Stimulated activated CD4-positive, alpha-beta T cell treated with anti-CD3 and anti-CD28 coated beads, Interleukin-12 subunit alpha, Interleukin-12 subunit beta, amount 100 ng/mL, for 4 hours (primary cell): ENCODE measurements at regions not wholly inside any gene's neighbourhood (a gene's known extent, or its start where the extent isn't known, plus 50 kb on each side); places are given as distances from the start of the nearest gene placed in this dataset.
"Not testable (repeated sequence)": the region's sequence is repeated elsewhere in the genome, so short reads cannot be mapped to it uniquely, and the experiment has no call there.

ENCODE experiments used
- DNase-seq: peaks from one replicate; pipeline ENCODE4 v3.0.0-alpha.2; 2020

DNA sequence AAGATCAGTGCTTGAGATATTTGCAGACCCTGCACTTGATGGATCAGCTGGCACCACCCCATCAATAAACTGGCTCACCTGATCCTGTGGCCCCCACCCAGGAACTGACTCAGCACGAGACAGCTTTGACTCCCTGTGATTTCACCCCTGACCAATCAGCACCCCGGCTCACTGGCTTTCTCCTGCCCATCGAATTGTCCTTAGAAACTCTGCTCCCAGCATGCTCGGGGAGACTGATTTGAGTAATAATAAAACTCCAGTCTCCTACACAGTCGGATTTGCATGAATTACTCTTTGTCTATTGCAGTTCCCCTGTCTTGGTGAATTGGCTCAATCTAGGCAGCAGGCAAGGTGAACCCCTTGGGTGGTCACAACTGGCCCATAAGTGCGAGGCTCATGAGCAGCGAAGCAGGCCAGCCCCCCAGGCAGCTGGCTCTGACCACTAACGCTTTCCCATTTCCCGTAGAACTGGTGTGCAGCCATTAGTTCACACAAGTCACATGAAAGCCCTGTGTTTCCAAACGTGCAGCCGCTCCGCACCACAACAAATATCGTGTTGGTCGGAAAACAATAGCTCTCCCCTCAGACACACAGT is 79.6 kb downstream of the RSPH3 start:
- no peak for DNase-seq

DNA sequence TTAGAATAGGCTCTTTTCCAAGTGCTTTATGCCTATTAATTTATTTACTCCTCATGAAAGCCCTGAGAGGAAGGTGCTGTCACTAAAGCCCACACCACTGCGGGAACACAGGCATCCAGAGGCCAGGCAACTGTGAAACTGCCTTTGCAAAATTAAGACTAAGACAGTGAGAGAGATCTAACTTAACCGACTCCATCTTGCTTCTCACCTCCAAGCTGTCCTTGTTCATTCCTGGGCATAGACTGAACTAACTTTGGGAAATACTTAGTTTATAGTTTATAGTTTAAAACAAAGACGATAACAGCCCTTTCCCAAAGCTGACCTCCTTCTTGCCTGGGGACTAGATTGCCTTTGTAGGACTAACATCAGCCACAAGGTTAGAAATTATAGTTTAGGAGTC is 80.1 kb downstream of the RSPH3 start:
- no peak for DNase-seq

DNA sequence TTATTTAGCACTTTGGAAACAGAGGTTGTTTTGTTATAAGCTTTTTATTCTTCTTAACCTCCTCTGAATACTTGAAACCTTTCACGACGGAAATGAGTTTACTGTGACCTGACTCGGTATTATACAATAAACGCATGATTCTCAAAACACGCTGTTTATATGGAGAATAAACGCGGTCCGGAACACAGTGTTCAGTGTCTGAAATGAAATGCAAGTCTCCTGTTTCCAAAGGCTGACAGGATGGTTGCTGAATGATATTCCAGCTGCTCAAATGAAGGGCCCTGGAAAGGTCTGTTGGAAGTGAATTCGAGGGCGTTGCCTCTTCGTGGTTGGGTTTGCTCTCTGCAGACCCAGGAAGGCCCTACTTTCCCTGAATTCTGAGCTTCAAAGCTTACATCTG is 83.4 kb downstream of the RSPH3 start:
- no peak for DNase-seq

DNA sequence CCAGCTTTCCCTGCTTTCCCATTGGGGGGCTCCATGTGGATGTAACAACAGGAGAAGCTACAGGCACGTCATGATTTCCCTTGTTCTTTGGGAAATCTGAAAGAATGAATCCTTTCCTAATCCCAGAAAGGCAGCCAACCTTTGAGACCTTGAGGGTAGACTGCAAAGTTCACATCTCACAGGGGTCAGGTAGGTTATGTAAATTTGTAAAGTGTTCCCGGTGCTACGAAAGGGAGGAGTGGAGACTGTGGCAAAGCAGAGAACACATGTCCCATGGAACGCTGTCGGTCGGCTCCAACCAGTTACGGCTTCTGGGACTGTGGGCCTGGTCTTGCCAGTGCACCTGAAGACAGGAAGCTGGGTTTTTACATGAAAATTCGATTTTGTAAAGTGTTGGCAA is 85.1 kb downstream of the RSPH3 start:
- DNase-seq, result no peak

DNA sequence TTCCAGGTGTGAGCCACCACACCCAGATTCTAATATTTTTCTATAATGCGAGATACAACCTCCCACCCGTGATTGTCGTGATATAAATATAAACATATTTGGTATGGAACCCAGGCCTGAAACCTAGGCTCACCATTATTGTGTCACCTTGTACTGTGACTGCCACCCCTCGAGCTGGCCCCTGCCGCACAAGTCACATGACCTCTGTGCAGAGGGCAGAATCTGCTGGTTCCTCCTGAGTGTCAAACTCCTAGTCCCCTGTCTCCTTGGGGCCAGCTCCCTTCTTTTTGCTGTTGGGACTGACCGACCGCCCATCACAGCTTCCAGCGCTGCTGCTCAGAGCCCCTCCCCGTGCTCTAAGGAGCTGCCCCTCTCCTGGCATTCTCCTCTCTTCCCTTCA is 86.4 kb downstream of the RSPH3 start:
- DNase-seq, result no peak

DNA sequence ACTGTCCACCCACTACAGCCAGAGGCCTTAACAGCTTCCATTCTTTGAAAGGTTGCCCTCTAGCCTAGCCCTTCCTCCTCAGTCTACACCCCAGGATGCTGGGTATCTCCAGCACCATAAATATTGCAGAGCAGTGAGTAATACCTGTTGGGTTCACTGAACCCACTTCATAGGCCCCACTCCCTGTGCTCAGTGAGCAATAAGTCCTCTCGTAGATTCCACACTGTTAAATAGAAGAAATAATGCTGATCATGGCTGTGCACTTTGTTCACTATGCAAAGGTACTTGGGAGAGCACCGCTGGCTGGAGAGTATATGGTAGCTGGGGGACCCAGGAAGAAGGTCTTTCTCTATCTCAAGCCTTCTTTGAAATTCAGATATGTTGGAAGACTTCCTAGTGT is 87.3 kb downstream of the RSPH3 start:
- DNase-seq, result no peak

DNA sequence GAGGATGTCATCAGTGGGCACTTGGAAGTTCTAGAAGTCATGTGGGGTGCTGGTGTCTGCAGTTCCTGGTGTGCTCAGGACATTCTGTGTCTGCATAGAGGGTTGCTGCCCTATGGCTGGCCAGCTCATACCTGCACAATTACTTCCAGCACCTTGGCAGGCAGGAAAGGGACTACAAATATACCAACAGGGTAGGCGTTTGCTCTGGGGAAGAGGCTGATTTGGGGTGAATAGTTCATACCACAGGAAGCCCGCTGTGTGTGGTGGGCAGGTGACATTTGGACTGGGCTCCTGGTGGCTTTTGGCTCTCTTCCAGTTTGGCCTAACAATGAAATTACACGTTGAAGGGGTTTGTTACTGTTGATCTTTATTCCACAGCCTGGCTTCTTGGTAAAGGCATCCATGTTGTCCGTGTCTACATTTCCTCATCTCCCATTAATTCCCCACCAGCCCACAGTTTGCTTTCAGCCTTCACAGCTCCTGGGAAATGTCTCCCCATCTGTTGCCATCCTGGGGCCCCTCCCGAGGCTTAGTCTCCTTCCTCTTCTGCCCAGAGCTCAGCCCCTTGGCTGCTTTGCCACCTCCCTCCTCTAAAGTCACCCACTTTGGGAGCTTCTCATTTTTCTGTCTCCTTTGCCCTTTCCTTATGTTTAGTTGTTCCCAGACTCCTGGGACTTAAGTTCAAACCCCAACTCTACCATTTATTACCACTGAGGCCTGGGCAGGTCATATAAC is 88.1 kb downstream of the RSPH3 start:
- DNase-seq, result no peak

DNA sequence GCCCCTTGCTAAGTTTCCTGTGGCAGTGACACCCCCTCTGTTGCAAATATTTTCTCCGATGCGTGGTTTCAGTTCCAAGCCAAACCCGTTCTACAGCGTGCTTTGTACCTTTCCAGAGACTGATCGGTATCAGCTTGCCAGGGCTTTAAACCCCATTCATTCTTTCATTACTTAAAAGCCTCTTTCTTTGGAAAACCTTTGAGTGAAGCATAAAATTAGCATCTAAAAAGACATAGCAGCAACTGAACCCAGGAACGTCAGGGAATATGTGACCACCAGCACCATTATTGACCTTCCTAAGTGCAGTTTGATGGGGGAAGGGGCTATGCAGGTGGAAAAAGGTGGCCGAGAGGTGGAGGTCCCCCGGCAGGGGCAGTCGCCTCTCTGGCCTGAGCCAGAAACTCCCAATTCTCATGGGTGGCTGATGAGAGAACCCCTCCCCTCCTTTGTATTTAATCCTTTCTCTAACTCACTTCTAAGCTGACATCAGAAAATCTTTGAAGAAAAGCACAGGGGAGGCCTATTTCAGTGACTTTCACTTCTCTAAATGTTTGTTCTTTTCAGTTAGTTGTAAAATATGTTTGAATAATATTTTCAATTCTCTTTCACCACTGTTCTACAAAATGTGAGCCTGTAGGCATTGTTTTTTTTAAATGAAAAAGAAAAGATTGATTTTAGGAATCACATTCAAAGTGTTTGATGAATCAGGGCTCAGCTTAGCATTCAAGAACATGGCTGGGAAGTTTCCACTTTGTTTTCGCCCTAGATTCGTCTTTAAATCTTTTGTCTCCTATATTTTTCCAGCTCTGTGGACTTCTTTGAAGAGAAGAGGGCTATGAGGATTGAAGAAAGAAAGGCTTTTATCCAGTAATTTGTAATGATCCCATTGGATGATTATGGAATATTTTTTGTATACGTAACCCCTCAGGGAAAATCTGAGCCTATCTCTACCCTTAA is 89.2 kb downstream of the RSPH3 start:
- DNase-seq, result no peak

DNA sequence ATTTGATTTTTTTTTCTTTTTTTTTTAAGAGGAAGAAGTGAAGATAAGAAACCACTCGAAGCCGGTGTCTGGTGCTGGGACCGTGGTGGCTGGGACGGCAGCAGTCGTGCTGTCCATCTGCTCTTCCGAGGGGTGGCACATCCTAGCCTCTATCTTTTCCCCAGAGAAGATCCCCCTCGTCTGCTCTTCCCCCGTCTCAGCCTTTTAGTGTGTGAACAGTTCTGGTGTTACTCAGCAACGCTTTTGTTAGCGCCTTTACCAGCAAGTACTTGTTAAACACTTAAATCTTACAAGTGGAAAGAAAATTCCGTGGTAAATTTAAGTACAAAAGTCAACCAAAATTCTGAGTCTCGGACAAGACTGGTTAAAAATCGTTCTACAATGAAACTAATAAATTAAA is 90.1 kb downstream of the RSPH3 start:
- DNase-seq, result no peak

DNA sequence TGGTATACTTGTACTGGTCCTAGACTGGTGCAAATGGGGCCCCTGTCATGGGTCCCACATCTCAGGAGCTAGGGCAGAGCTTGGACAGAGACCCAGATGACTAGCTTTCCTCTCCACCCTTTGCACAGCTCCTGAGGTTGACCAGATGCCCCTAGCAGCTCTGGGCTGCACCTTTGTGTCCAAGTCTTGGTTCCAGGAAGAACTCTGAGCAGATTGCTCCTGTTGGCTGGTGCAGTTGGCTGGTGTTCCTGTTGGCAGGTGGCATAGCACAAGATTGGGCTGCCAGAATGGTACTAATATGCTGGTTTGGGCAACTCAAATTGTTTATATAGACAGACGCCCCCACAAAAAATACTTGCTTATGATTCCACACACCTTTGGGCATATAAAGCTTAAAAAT is 89.4 kb upstream of the EZR start:
- DNase-seq, result no peak

DNA sequence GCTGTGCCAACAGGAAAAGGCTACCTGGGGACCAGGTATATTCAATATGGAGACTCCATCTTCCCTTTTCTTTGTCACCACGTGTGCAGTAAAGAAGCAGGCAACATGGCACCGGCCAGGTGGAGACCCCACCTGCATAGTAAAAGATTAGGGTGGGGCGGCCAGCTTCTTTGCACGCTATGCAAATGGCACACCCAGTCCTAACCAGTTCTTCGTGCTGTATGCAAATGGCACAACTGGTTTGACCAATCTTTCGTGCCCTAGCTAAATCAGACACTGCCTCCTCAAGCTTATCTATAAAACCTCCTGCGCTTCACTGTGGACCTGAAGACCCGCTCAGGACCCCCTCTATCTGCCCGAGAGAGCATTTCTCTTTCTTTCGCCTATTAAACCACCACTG is 88.8 kb upstream of the EZR start:
- DNase-seq, result no peak

DNA sequence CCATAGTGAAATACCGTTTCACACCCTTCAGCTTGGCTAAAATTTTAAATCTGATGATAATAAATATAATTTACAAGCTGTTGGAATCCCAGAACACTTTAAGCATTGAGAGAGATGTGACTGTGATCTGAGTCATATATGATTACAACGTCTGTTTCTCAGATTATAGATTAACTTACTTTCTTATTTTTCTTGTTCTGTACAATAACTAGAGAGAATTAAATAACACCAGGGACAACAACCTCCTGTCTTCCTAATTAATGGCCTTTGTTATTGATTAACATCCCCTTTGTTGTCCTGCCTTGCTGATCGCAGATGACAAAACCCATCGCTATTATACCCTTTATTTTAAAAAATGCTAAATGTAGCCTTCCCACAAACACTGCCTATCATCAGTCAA is 87.8 kb upstream of the EZR start:
- no peak for DNase-seq

DNA sequence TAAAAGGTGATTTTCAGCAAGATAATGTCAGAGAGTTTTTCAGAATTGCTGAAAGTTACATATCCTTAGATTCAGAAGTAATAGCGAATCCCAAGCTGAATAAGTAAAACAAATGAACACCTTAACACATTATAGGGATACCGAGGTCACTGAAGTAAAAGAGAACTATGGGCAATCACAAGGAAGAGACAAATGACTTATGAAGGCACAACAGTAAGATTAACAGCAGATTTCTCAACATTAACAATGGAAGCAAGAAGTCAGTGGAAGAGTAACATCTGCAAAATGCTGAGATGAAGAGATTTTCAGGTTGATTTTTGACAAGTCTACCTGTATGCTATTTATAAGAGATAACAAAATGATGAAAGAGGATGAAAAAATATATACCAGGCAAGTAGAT is 86.1 kb upstream of the EZR start:
- DNase-seq, result no peak

DNA sequence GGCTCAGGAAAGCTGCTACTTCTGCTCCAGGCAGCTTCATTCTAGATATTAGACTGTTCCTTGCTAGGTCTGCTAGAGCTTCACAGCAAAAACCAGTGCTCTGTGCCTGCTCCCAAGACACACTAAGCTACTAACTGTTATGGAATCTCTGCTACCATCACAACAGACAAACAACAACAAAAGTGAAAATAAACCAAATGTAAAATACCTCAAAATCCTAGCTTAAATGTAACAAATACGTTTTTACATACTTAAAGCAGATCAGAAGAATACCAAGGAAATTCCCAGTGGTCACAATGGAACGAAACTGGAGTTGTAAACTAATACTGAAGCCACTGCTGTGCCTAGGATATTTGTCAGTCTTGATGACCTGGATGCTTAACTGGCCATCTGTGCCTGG is 84.6 kb upstream of the EZR start:
- no peak for DNase-seq

DNA sequence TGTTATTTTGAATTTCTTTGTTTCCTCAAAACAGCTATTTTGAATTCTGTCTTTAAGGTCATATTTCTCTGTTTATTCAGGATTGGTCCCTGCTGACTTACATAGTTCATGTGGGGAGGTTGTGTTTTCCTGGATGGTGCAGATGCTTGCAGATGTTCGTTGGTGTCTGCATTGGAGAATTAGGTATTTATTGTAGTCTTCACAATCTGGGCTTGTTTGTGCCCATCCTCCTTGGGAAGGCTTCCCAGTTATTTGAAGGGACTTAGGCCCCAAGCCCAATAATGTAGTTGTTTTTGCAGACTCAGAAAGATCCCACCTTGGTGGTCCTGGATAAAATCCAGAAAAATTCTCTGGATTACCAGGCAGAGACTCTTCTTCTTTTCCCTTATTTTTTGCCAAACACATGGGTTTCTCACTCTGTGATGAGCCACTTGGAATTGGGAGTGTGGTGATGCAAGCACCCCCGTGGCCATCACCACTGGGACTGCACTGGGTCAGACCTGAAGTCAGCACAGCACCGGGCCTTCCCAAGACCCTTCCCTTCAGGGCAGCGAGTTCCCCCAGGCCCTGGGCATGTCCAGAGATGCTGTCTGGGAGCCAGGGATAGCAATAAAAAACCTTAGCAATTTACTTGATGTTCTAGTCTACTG is 81.6 kb upstream of the EZR start:
- DNase-seq, result no peak

DNA sequence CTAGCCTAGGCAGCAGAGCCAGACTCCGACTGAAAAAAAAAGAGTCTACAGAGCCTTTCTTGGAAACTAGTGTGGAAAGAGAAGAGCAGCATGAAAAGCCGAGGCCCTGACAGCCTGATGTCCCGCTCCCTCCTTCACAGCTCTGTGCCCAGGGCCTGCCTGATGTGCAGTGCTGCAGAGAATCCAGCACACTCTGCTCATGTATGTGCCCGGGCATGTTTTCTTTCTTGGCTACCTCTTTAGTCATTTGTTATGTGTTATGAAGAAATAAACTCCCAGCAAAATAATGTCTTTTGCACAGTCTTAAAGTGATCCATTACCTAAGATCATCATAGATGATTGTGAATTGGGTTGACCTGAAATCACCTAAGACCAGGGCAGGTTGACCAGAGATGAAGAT is 78.1 kb upstream of the EZR start:
- no peak for DNase-seq

DNA sequence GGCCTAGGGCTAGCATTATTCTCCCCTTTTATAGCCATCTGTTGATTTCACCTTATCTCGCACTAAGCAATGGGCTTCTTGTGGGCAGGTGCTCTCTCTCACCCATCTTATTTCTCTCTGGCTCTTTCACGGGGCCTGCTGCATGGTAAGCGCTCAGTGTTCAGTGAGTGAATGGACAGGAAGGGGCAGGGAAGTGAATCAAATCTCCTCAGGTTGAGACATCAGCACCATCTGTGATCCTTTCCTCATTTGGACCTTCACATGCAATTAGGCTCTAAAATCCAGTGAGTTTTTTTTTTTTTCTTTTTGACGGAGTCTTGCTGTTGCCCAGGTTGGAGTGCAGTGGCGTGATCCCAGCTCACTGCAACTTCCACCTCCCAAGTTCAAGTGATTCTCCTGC is 76.5 kb upstream of the EZR start:
- no peak for DNase-seq

DNA sequence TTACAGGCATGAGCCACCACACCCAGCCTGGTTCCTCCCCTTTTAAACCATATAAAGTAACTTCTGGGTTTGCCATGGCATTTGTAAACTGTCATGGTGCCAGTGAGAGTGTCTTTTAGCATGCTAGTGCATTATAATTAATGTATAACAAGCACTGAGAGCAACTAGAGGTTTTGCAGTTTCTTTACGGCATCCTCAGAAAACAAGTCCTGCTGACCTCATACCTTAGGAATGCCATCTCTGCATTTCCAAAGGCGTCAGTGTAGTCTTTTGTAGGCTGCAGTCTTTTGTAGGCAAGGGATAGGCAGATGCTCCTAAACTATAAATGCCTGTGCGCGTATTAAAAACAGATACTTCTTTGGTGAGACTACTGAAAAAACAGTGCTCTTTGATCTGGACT is 75.0 kb upstream of the EZR start:
- no peak for DNase-seq

DNA sequence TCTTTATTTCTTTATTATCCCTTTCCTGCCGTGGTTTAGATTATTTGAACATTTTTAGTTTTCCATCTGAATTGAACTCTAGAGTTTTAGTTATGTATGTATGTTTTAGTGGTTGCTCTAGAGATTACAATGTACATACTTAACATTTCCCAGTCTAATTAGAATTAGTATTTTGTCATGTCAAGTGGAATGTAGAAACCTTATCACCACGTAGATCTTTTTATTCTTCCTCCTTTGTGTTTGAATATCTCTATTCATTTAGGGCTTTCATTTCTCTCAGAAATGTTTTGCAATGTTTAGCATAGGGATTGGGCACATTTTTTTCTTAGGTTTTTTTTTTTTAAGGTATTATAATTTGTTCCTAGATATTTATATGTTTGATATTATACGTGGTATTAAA is 73.1 kb upstream of the EZR start:
- DNase-seq, result no peak

DNA sequence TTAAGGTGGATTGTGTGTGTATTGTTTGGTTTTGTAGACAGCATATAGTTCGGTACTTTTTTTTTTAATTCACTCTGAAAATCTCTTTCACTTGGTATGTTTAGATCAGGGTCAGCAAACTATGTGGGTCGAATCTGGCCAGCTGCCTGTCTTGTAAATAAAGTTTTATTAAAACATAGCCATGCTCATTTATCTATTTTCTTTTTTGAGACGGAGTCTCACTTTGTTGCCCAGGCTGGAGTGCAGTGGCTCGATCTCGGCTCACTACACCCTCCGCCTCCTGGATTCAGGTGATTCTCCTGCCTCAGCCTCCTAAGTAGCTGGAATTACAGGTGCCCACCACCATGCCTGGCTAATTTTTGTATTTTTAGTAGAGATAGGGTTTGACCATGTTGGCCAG is 72.4 kb upstream of the EZR start:
- not testable (repeated sequence) for DNase-seq

DNA sequence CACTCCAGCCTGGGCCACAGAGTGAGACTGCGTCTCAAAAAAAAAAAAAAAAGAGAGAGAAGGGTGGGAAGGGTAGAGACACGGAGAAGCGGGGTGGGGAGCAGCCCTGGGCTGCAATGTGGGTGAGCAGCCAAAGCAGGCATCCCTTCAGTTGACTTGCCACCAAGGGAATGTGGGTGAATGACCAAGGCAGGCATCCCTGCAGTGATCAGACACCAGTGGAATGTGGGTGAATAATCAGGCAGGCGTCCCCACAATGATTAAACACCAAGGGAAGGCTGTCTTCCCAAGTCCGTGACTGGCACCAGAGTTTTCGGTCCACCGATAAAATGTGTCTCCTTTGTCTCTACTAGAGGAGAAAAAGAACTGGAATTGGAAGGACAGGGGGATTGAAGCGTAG is 69.0 kb upstream of the EZR start:
- DNase-seq, result not testable (repeated sequence)

DNA sequence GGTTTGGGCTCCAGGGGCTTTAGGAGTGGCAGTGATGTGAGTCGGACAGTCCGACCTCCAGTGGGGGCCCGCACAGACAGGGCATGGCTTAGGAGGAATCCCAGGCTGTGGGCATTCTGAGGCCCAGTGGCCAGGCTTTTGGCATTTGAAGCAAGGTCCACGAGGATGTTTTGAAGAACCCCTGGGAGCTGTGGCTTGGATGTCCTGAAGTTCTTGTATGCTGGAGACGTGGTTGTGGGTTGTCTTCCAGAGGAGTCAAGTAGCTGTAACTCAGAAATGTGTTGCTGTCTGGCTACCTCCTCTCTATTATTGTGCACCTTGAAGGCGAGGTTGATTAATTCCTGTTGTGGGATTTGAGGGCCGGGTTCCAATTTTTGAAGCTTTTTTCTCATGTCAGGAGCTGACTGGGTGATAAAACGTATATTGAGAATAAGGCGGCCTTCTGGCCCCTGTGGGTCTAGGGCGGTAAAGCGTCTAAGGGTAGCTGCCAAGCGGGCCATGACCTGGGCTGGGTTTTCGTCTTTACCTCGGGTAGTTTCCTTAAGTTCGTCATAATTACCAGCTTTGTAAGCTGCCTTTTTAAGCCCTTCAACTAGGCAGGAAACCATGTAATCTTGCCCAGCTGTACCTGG is 67.3 kb upstream of the EZR start:
- not testable (repeated sequence) for DNase-seq

DNA sequence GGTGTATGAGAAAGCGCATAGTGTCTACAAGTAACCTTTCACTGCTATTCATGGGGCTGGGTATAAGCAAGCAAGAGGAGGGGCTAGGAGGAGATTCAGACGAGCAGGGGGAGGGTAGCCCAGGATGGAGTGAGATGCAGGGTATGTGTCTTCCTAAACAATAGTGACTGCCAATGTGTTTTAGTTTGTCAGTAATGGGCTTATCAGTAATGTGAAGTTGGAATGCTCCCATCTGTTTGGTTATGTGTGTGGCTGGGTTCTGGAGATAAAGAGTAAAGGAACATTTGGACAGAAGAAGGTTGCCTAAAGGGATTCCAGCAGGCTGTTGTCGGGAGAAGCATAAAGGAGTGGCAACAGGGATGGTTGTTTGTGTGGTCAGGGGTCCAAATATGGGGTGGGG is 62.7 kb upstream of the EZR start:
- not testable (repeated sequence) for DNase-seq
